AG04449 (cell line): ENCODE measurements at regions not wholly inside any gene's neighbourhood (a gene's known extent, or its start where the extent isn't known, plus 50 kb on each side); places are given as distances from the start of the nearest gene placed in this dataset.

Experiments used
- CTCF ChIA-PET: fragments of 350-600 bp; formaldehyde crosslinking; extraction: SDS; loops from one replicate; lab custom pipeline; 2021; ENCODE audit warnings: antibody characterized with exemption; lab: Yijun Ruan, JAX
- POLR2A ChIA-PET: fragments of 400-600, 350-600 bp; formaldehyde crosslinking; extraction: SDS; loops from one replicate; lab custom pipeline; 2020; ENCODE audit warnings: antibody characterized with exemption, inconsistent platforms; lab: Yijun Ruan, JAX
- DNase-seq: peaks from one replicate; pipeline ENCODE4 v3.0.0-alpha.2; 2010; ENCODE audit warnings: low read depth, low spot score
- H3K4me3 ChIP-seq: 2 replicates; pipeline ENCODE4 v1.5.1; 2011; ENCODE audit warnings: low read depth, mild to moderate bottlenecking, control low read depth, low read length
- TF ChIP-seq, protein P1 (sequence below): IDR thresholded peaks from one replicate; pipeline ENCODE4 v1.5.1; 2011; ENCODE audit warnings: mild to moderate bottlenecking, moderate library complexity, low read length, control low read depth, inconsistent platforms; ENCODE audit not compliant: insufficient read depth; ENCODE audit errors: missing control alignments

DNA sequence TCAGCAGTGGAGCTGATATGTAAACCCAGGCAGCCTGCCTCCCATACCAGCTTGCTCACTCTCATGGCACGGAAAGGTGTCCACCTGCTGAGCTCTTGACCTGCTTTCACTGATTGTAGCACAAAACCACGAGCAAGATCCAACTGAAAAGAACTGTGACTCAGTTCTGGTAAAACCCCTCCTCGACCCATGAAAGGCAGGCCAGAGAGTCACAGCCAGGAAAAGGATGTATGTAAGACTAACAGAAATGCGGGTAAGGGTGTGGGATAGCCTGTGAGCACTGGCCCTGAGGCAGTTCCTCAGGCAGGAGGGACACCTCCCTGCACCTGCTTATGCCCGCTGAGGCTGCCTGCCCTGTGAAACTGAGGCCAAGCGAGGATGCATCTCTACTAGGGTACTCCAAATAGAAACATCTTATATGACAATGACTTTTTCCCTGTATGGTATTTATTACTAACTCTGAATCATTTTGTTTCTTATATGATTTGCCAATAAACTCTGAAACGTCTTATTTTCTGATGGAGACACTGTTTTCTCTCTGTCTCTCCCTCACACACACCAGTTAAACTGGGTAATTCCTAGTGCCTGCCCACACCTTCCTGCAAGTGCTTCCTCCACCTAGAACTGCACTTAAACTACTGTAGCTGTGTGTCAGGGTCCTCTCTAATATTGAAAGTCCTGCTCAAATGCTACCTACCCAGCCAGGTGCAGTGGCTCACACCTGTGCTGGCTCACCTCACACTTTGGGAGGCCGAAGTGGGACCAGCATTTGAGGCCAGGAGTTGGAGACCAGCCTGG, 73.3 kb upstream of the GHITM start:
- ChIA-PET POLR2A (no interaction called here), CTCF (no interaction called here)
- TF ChIP-seq, protein P1, sequence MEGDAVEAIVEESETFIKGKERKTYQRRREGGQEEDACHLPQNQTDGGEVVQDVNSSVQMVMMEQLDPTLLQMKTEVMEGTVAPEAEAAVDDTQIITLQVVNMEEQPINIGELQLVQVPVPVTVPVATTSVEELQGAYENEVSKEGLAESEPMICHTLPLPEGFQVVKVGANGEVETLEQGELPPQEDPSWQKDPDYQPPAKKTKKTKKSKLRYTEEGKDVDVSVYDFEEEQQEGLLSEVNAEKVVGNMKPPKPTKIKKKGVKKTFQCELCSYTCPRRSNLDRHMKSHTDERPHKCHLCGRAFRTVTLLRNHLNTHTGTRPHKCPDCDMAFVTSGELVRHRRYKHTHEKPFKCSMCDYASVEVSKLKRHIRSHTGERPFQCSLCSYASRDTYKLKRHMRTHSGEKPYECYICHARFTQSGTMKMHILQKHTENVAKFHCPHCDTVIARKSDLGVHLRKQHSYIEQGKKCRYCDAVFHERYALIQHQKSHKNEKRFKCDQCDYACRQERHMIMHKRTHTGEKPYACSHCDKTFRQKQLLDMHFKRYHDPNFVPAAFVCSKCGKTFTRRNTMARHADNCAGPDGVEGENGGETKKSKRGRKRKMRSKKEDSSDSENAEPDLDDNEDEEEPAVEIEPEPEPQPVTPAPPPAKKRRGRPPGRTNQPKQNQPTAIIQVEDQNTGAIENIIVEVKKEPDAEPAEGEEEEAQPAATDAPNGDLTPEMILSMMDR, result no peak
- no peak for DNase-seq
- H3K4me3 ChIP-seq, result no peak overlapping the region

DNA sequence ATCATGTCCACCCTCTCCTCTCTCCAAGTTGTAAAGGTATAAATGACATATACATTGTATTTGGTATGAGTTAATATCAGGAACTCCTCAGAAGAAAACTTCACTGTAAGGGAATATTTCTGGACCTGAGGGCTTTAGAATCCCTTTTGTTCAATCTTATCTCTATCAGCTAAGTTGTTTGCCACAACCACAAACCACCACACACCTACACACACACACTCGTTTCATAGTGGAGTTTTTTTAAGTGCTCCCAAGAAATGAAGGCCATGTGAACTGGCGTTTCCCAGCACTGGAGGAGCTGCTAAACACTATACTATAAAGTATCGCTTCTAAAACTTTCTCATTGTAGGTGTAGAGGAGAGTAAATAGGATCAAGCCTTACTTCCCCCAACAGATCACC, 64.8 kb upstream of the GHITM start:
- TF ChIP-seq, protein P1, result no peak
- no peak for DNase-seq
- no peak overlapping the region for H3K4me3 ChIP-seq
- ChIA-PET CTCF (no interaction called here), POLR2A (no interaction called here)

DNA sequence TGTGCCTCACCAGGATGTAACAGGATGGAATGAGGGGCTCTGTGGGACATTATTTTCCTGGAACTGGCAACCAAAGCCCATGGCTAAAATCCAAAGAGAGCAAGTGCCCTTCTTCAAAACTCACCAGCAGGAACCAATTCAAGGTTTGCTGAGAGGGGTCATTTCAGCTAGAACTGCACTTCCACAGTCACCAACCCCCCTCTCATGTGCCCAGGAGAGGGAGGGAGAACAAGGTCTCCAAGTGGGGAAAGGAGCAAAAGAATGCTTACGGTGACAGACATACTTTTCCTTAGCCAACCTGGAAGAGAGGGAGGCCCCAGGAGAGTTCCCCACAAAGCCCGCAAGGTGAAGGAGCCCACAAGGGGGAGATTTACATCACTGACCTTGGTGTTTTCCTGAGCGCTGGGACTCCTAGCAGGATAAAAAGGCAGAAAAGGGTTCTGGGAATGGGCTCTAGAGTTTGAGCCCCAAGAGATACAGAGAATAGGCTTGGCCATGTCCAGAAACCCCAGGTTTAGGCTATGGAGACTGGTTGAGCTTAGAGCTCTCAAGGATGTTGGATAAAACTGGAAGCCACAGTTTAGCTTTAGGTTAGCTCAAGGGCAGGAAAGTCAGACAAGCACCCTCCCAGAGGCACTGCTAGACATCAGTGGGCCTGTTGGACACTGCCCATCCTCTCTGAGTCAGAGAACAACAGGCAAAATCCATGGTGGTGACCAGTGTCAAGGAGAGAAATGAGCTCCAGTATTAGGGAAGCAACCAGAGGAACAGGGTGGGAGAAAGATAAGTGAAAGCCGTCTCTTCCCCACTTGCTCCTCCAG, 63.9 kb upstream of the GHITM start:
- ChIA-PET POLR2A (no interaction called here), CTCF (interaction anchor here (0.8 to 1.4 kb wide), 3 partner anchors 15 to 464 kb away, joined by 3 to 4 read pairs (median 3); no protein-coding TSS in a partner anchor)
- H3K4me3 ChIP-seq, result no peak overlapping the region
- TF ChIP-seq, protein P1, result no peak
- no peak for DNase-seq

DNA sequence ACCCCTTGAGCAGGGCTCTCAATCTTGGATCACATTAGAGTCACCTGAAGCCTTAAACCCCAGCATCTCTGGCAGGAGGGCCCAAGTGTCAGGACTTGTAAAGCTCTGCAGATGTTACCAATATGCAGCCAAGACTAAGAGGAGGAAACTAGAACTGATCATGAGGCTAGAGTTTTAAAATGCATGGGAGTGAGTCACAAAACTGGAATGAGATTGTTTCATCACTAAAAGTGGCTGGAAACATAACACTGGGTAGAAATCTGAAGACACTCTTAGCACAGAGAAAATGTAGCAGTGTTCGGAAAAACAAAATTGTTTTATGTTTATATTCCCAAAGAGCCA, 63.3 kb upstream of the GHITM start:
- CTCF ChIA-PET, result interaction anchor here (0.8 to 1.4 kb wide), 4 partner anchors 15 to 464 kb away, joined by 3 to 4 read pairs (median 4); no protein-coding TSS in a partner anchor
- TF ChIP-seq, protein P1, result no peak
- POLR2A ChIA-PET, result no interaction called here
- H3K4me3 ChIP-seq, result no peak overlapping the region
- peak; percentile 23 for DNase-seq

DNA sequence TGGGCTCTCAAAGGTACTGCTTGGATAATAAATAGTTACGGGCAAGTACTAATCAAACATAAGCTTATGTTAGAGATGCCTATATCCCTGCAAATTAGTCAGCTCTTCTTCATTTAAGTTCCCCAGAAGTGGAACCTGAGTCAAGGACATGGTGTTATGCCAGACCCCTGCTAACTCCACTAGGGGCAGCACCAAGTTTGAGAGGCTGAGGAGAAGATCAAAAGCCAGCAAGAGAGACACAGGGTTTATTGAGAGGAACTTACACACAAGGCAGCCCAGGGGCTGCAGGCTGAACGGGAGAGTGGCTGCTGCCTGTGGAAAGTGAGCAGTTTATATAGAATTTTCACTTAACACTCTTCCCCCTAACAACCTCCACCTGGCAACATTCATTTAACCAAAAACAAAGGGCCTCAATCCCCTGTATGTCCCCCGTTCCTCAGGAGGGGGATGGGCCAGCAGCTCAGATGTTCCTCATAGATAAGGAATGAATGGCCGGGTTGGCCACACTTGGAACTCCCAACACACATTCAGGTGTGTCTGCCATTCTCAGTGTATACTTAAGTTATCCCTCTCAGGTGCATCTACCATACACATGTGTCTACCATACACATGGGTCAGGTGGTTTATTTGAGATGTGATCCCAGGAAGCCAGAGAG, 62.6 kb upstream of the GHITM start:
- TF ChIP-seq, protein P1, result peak; percentile 8
- ChIA-PET CTCF (interaction anchor here (0.8 to 1.7 kb wide), 5 partner anchors 14 to 463 kb away, joined by 3 to 4 read pairs (median 4); no protein-coding TSS in a partner anchor), POLR2A (no interaction called here)
- DNase-seq, result no peak
- H3K4me3 ChIP-seq, result no peak overlapping the region
